CD14-positive monocyte (primary cell): ENCODE measurements at regions not wholly inside any gene's neighbourhood (a gene's known extent, or its start where the extent isn't known, plus 50 kb on each side); places are given as distances from the start of the nearest gene placed in this dataset.

ENCODE experiments used
- DNase-seq, 3 donors: peaks; one replicate each; pipeline ENCODE4 v3.0.0-alpha.2; 2011 to 2022
- H2AFZ ChIP-seq: 2 replicates; pipeline ENCODE4 v1.6.0; 2012; ENCODE audit warnings: mild to moderate bottlenecking, low read depth, low read length, inconsistent platforms; ENCODE audit not compliant: insufficient read depth, poor library complexity, severe bottlenecking
- H3K27ac ChIP-seq, 2 donors: 1 replicate in 1 of 2; 2 replicates in 1 of 2; pipeline ENCODE4 v1.5.1; 2012 to 2013; ENCODE audit warnings: low read length in 2 of 2, control low read depth in 1 of 2, inconsistent platforms in 1 of 2, low read depth in 1 of 2, mild to moderate bottlenecking in 1 of 2
- H3K27me3 ChIP-seq, 2 donors: one replicate each; pipeline versions ENCODE4 v1.6.0 to v1.6.1; 2011 to 2013; ENCODE audit warnings: low read length in 2 of 2; ENCODE audit not compliant: control insufficient read depth in 2 of 2, insufficient read depth in 2 of 2
- H3K36me3 ChIP-seq, 2 donors: replicated peaks in 1 of 2; 1 replicate in 1 of 2; 2 replicates in 1 of 2; pipeline versions ENCODE4 v1.5.1 to v1.6.1; 2012 to 2013; ENCODE audit warnings: low read length in 2 of 2, control low read depth in 1 of 2, inconsistent platforms in 1 of 2, mild to moderate bottlenecking in 1 of 2; ENCODE audit not compliant: insufficient read depth in 2 of 2, control insufficient read depth in 1 of 2
- H3K4me1 ChIP-seq, 2 donors: 1 replicate in 1 of 2; 2 replicates in 1 of 2; pipeline versions ENCODE4 v1.5.1 to v1.6.1; 2012 to 2013; ENCODE audit warnings: low read length in 2 of 2, control low read depth in 1 of 2, inconsistent platforms in 1 of 2, mild to moderate bottlenecking in 1 of 2, moderate library complexity in 1 of 2; ENCODE audit not compliant: insufficient read depth in 2 of 2, control insufficient read depth in 1 of 2
- H3K4me2 ChIP-seq: replicated peaks from 2 replicates; pipeline ENCODE3; 2012; ENCODE audit warnings: low read length, moderate library complexity, mild to moderate bottlenecking; ENCODE audit not compliant: poor library complexity, severe bottlenecking; ENCODE audit errors: extremely low read depth
- H3K4me3 ChIP-seq, 3 experiments: fragments of 200-600 bp in 1 of 3; sonication (generic) in 1 of 3; replicated peaks in 1 of 3; 1 replicate in 2 of 3; 2 replicates in 1 of 3; pipeline ENCODE4 v1.5.1; 2011 to 2013; ENCODE audit warnings: low read length in 3 of 3, mild to moderate bottlenecking in 3 of 3, control low read depth in 2 of 3, low read depth in 2 of 3, inconsistent platforms in 1 of 3, moderate library complexity in 1 of 3
- H3K79me2 ChIP-seq: 2 replicates; pipeline ENCODE4 v1.6.0; 2012; ENCODE audit warnings: mild to moderate bottlenecking, control low read depth, inconsistent platforms, low read length, moderate library complexity; ENCODE audit not compliant: insufficient read depth
- H3K9ac ChIP-seq: 2 replicates; pipeline ENCODE4 v1.6.0; 2017; ENCODE audit warnings: low read length, mild to moderate bottlenecking; ENCODE audit not compliant: insufficient read depth, poor library complexity, severe bottlenecking
- H3K9me3 ChIP-seq, 2 donors: replicated peaks in 1 of 2; 1 replicate in 1 of 2; 2 replicates in 1 of 2; pipeline versions ENCODE4 v1.5.1 to v1.6.1; 2012 to 2013; ENCODE audit warnings: low read length in 2 of 2, control low read depth in 1 of 2; ENCODE audit not compliant: control insufficient read depth in 1 of 2, insufficient read depth in 1 of 2
- H4K20me1 ChIP-seq: 2 replicates; pipeline ENCODE4 v1.6.0; 2012; ENCODE audit warnings: mild to moderate bottlenecking, low read length, control low read depth, moderate library complexity; ENCODE audit not compliant: insufficient read depth
- H3K27ac Mint-ChIP-seq, 7 donors: one replicate each; pipeline ENCODE4 v1.8.0; 2020; ENCODE audit warnings: mild to moderate bottlenecking in 7 of 7, mixed read lengths in 7 of 7, moderate library complexity in 6 of 7, inconsistent platforms in 2 of 7
- H3K27me3 Mint-ChIP-seq, 3 donors: one replicate each; pipeline ENCODE4 v1.8.0; 2021 to 2022; ENCODE audit warnings: low read depth in 3 of 3, mild to moderate bottlenecking in 3 of 3, mixed read lengths in 3 of 3, moderate library complexity in 3 of 3, inconsistent platforms in 1 of 3
- H3K36me3 Mint-ChIP-seq, 2 donors: one replicate each; pipeline ENCODE4 v1.8.0; 2020; ENCODE audit warnings: mixed read lengths in 2 of 2, inconsistent platforms in 1 of 2, mild to moderate bottlenecking in 1 of 2
- H3K4me1 Mint-ChIP-seq: one replicate; pipeline ENCODE4 v1.8.0; 2020; ENCODE audit warnings: mild to moderate bottlenecking, mixed read lengths
- H3K4me3 Mint-ChIP-seq, 2 donors: one replicate each; pipeline ENCODE4 v1.8.0; 2020; ENCODE audit warnings: mild to moderate bottlenecking in 2 of 2, mixed read lengths in 2 of 2, moderate library complexity in 1 of 2
- H3K9me3 Mint-ChIP-seq, 7 donors: one replicate each; pipeline ENCODE4 v1.8.0; 2020 to 2022; ENCODE audit warnings: mixed read lengths in 7 of 7, mild to moderate bottlenecking in 6 of 7, moderate library complexity in 6 of 7, inconsistent platforms in 2 of 7
- WGBS: methylation state at CpG from one replicate; pipeline ENCODE4 v1.1.5; 2013; ENCODE audit warnings: missing lambda C conversion rate; ENCODE audit not compliant: insufficient coverage; 5-methylcytosine and 5-hydroxymethylcytosine counted together
- intact Hi-C, 2 donors: fragments of 100-400 bp; cut with micrococcal nuclease; formaldehyde crosslinking; loops; one replicate each; pipeline versions ENCODE4 v1.15.0 to v1.15.1; 2023
- TF ChIP-seq, protein P1 (sequence below): fragments of 200-600 bp; IDR thresholded peaks from one replicate; pipeline ENCODE4 v1.8.0; 2022; ENCODE audit warnings: antibody characterized with exemption, mild to moderate bottlenecking

DNA sequence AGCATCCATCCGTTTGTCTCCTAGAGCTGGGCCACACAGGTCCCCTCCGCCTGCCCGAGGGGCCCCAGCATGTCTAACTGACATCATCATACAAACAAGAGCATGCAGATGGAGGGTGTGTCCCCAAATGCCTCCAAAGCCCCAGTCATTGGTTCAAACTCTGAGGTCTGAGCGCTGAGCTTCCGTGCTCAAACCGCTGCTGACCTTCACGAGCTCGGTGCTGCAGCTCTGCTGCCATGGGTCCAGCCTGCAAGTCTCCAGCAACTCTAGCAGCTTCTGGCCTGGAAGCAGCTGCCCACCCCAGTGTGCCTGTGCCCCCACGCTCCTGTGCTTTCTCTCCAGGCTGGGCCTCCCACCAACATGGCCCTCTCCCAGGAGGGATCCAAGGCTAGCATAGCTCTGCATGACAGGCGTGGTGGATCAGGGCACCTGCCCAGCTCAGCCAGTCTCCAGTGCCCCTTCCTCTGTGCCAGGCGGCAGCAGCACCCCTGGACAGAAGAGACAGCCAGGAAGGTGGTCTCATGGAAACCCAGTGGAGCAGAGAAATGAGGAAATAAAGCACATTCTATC is 131.6 kb upstream of the PMEPA1 start:
- Mint-ChIP-seq H3K27me3 (peaks cover 2 to 5% (median 4%) of the 10 kb centered on the region in 3 donors), H3K27ac (no peak overlapping the region), H3K36me3 (no peaks in the 10 kb centered on the region), H3K9me3 (no peaks in the 10 kb centered on the region), H3K4me3 (no peak overlapping the region), H3K4me1 (no peaks in the 10 kb centered on the region)
- no peaks in the 10 kb centered on the region for H3K4me1 ChIP-seq
- TF ChIP-seq, protein P1, sequence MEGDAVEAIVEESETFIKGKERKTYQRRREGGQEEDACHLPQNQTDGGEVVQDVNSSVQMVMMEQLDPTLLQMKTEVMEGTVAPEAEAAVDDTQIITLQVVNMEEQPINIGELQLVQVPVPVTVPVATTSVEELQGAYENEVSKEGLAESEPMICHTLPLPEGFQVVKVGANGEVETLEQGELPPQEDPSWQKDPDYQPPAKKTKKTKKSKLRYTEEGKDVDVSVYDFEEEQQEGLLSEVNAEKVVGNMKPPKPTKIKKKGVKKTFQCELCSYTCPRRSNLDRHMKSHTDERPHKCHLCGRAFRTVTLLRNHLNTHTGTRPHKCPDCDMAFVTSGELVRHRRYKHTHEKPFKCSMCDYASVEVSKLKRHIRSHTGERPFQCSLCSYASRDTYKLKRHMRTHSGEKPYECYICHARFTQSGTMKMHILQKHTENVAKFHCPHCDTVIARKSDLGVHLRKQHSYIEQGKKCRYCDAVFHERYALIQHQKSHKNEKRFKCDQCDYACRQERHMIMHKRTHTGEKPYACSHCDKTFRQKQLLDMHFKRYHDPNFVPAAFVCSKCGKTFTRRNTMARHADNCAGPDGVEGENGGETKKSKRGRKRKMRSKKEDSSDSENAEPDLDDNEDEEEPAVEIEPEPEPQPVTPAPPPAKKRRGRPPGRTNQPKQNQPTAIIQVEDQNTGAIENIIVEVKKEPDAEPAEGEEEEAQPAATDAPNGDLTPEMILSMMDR, result no peak
- no peaks in the 10 kb centered on the region for H3K27me3 ChIP-seq
- H3K9ac ChIP-seq, result no peak overlapping the region
- H3K4me3 ChIP-seq, result no peak overlapping the region
- no peak overlapping the region for H3K4me2 ChIP-seq
- H3K9me3 ChIP-seq, result no peaks in the 10 kb centered on the region
- no peaks in the 10 kb centered on the region for H4K20me1 ChIP-seq
- H3K79me2 ChIP-seq, result no peaks in the 10 kb centered on the region
- H3K27ac ChIP-seq, result no peak overlapping the region
- no peaks in the 10 kb centered on the region for H3K36me3 ChIP-seq
- H2AFZ ChIP-seq, result no peak overlapping the region
- intact Hi-C loops, result no loop called here
- 91% methylated on average over 10 of the region's 11 CpGs for WGBS
- DNase-seq, result no peak

DNA sequence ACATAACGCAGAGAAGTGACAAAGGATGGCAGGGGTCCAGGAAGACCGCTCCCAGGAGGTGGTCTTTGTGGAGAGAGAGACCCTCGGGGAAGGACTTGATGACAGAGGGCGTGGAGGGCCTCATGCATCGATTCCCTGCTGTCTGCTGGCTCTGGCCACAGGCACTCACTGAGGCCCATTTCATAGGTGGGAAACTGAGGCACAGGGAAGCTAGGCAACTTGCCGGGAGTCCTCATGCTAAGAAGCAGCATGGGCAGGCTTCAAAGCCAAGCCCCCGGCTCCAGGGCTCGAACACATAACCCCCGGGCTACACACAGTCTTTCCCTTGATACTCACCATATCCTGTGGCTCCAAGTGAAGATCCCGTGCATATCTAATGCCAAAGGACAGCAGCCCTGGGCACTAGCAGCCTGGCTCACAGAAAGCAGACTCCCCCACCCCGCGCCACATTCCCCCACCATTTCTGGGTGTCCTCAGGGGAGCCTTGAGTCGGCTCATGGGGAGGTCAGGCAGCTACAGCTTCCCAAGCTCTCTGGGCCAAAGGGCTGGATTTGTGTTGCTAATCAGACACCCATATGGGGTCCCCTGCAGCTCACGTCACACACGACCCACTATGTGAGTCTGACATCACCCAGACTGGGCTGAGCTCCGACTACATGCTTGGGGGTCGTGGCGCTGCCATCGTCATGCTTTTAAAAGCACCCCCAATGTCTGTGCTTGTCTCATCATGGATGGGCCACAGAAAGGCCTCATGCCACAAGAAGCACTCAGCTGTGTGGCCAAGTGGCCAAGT is 130.9 kb upstream of the PMEPA1 start:
- Histone ChIP-seq H3K4me2 (no peak overlapping the region), H3K27ac (no peak overlapping the region), H3K4me1 (no peaks in the 10 kb centered on the region), H3K9ac (no peak overlapping the region), H3K79me2 (no peaks in the 10 kb centered on the region), H3K36me3 (no peaks in the 10 kb centered on the region), H2AFZ (no peak overlapping the region), H4K20me1 (no peaks in the 10 kb centered on the region), H3K27me3 (no peaks in the 10 kb centered on the region), H3K4me3 (no peak overlapping the region), H3K9me3 (no peaks in the 10 kb centered on the region)
- Mint-ChIP-seq H3K27me3 (peaks cover 2 to 3% (median 3%) of the 10 kb centered on the region in 3 donors), H3K27ac (no peak overlapping the region), H3K4me1 (no peaks in the 10 kb centered on the region), H3K4me3 (no peak overlapping the region), H3K9me3 (no peaks in the 10 kb centered on the region), H3K36me3 (no peaks in the 10 kb centered on the region)
- DNase-seq, result no peak
- 94% methylated on average over 17 of the region's 19 CpGs for whole genome bisulfite sequencing
- TF ChIP-seq, protein P1, result no peak
- intact Hi-C loops, result no loop called here
